ENCODE measurements at regions not wholly inside any gene's neighbourhood (a gene's known extent, or its start where the extent isn't known, plus 50 kb on each side); places are given as distances from the start of the nearest gene placed in this dataset.

- no peak for TF ChIP-seq CTCF (IDR thresholded peaks at IDR 0.05)
- no peak for TF ChIP-seq EP300 (IDR thresholded peaks at IDR 0.05)
These were observed 272.1 kb downstream of the SI start for GRCh38 chr3:164806188-164806587.
